ENCODE measurements at regions not wholly inside any gene's neighbourhood (a gene's known extent, or its start where the extent isn't known, plus 50 kb on each side); places are given as distances from the start of the nearest gene placed in this dataset.
"Not testable (repeated sequence)": the region's sequence is repeated elsewhere in the genome, so short reads cannot be mapped to it uniquely, and the experiment has no call there.

DNA sequence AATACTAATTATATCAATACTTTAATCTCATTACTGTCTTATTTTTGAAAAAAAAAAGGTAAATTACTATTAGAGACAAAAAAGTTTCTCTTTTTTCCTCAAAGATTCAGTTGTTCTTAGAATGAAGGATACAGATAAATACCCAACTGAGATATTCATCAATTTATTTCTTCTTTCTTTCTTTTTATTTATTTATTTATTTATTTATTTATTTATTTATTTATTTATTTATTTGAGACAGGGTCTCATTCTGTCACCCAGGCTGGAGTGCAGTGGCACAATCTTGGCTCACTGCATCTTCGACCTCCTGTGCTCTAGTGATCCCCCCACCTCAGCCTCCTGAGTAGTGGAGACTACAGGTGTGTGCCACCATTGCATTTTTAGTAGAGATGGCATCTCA is 1098.6 kb downstream of the GATA3 start:
- TF ChIP-seq, protein P1, sequence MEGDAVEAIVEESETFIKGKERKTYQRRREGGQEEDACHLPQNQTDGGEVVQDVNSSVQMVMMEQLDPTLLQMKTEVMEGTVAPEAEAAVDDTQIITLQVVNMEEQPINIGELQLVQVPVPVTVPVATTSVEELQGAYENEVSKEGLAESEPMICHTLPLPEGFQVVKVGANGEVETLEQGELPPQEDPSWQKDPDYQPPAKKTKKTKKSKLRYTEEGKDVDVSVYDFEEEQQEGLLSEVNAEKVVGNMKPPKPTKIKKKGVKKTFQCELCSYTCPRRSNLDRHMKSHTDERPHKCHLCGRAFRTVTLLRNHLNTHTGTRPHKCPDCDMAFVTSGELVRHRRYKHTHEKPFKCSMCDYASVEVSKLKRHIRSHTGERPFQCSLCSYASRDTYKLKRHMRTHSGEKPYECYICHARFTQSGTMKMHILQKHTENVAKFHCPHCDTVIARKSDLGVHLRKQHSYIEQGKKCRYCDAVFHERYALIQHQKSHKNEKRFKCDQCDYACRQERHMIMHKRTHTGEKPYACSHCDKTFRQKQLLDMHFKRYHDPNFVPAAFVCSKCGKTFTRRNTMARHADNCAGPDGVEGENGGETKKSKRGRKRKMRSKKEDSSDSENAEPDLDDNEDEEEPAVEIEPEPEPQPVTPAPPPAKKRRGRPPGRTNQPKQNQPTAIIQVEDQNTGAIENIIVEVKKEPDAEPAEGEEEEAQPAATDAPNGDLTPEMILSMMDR (IDR thresholded peaks at IDR 0.05; ENCODE audit: low read depth, low read length, missing input control), result not testable (repeated sequence)
- TF ChIP-seq, protein P2, sequence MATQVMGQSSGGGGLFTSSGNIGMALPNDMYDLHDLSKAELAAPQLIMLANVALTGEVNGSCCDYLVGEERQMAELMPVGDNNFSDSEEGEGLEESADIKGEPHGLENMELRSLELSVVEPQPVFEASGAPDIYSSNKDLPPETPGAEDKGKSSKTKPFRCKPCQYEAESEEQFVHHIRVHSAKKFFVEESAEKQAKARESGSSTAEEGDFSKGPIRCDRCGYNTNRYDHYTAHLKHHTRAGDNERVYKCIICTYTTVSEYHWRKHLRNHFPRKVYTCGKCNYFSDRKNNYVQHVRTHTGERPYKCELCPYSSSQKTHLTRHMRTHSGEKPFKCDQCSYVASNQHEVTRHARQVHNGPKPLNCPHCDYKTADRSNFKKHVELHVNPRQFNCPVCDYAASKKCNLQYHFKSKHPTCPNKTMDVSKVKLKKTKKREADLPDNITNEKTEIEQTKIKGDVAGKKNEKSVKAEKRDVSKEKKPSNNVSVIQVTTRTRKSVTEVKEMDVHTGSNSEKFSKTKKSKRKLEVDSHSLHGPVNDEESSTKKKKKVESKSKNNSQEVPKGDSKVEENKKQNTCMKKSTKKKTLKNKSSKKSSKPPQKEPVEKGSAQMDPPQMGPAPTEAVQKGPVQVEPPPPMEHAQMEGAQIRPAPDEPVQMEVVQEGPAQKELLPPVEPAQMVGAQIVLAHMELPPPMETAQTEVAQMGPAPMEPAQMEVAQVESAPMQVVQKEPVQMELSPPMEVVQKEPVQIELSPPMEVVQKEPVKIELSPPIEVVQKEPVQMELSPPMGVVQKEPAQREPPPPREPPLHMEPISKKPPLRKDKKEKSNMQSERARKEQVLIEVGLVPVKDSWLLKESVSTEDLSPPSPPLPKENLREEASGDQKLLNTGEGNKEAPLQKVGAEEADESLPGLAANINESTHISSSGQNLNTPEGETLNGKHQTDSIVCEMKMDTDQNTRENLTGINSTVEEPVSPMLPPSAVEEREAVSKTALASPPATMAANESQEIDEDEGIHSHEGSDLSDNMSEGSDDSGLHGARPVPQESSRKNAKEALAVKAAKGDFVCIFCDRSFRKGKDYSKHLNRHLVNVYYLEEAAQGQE (IDR thresholded peaks at IDR 0.05), result not testable (repeated sequence)
- TF ChIP-seq, protein P3, sequence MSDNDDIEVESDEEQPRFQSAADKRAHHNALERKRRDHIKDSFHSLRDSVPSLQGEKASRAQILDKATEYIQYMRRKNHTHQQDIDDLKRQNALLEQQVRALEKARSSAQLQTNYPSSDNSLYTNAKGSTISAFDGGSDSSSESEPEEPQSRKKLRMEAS (IDR thresholded peaks at IDR 0.05), result not testable (repeated sequence)
- not testable (repeated sequence) for TF ChIP-seq RAD21 (IDR thresholded peaks at IDR 0.05)
